GM12864 (cell line): ENCODE measurements at regions not wholly inside any gene's neighbourhood (a gene's known extent, or its start where the extent isn't known, plus 50 kb on each side); places are given as distances from the start of the nearest gene placed in this dataset.

Source experiments
- DNase-seq: peaks from one replicate; pipeline ENCODE4 v3.0.0-alpha.2; 2011; ENCODE audit warnings: low read depth
- H3K4me3 ChIP-seq: 2 replicates; pipeline ENCODE4 v1.5.1; 2011; ENCODE audit warnings: mild to moderate bottlenecking, low read depth, low read length, control low read depth
- CTCF ChIP-seq: IDR thresholded peaks from 2 replicates; pipeline ENCODE4 v1.5.1; 2011; ENCODE audit warnings: low read depth, mild to moderate bottlenecking, moderate library complexity, low read length, control low read depth, inconsistent platforms; ENCODE audit errors: missing control alignments

DNA sequence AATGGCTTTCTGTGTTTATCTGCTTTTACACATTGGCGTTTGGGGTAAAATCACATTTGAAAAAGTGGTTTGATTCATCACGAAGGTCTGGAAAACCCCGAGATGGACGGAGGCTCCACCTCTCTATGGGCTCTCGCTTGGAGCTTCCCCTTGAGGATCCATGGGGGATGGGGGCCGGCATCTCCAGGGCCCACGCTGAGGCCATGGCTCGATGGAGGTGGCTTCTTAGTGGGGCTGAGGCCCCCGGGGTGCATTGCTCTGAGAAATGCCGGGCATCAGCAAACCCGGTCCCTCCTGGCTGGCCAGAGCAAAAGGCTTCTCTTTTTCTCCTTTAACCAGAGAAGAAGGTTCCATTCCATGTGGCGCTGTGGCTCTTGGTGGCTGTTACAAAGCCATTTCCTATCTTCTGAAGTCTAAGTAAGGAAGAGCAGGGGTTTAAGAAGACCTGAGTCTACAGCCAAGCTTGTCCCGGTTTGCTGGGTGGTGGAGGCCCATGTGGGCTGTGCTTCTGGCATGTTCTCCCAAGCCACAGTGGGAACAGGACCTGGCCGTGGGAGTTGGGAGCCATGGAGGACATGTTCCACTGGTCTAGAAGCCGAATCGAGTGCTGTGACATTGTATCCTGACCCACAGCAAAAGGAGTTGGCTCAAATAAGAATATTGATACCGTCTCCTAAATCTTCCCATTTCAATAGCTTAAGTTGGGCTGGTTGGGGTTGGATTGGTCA lies 243.5 kb upstream of the PITRM1 start:
- no peak for TF ChIP-seq CTCF
- no peak for DNase-seq
- no peak overlapping the region for H3K4me3 ChIP-seq

DNA sequence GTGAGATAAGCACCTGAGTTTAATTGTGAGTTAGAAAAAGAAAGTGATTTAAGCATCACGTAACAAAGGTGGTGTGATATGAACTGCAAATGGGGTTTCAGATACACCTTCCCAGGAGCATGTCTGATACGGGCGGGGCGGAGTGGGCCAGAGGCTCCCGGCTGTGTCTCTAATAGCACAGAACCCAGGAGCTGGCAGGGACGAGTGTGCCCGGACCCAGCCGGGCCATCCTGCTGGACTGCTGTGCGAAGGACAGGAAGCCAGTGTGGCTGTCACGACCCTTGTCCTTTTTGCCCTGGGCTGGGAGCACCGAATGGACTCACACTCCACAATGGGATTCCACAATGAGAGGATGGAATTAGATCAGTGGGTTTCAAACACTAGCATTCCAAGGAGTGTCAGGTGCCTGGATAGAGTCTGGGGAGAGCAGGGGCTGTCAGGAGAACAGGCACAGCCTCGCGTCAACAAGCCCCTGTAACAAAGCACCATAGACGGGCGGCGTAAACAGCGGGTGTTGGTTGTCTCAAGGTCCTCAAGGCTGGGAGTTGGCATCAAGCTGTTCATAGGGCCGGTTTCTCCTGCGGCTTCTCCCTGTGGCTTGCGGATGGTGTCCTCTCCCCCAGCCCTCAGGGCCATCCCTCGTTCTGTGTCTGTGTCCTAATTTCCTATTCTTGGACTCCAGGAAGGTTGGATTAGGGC lies 242.6 kb upstream of the PITRM1 start:
- no peak for DNase-seq
- no peak overlapping the region for H3K4me3 ChIP-seq
- TF ChIP-seq CTCF: no peak

- no peak for TF ChIP-seq CTCF
- DNase-seq: no peak
- H3K4me3 ChIP-seq: no peak overlapping the region
Measured at GRCh38 chr10:3414667-3415023, 242.1 kb upstream of the PITRM1 start.

DNA sequence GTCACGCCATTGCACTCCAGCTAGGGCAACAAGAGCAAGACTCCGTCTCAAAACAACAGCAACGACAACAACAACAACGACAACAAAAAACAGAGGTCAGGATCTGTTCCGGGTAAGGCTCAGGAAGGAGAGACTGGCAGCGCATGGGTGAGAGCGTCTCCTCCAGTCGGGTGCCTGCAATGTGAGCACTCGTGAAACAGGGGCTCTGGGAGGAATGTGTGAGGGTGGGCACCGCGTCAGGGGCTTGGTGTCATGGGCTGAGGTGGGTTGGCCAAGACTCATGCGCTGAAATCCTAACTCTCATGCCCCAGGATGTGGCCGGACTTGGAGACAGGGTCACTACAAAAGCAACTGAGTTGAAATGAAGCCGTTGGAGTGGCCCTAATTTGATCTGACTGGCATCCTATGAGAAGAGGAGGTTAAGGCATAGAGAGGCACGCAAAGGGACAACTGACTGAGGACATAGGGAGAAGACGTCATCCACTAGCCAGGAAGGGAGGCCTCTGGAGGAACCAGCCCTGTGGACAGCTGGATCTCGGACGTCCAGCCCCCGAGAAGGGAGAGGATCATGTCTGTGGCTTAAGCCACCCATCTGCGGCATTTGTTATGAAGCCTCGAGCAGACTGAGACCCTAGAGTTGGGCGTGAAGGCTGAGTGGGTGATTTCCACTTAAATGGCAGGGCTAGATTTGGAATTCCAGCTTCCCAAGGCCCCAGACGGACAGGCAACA lies 241.5 kb upstream of the PITRM1 start:
- no peak overlapping the region for H3K4me3 ChIP-seq
- no peak for DNase-seq
- TF ChIP-seq CTCF: no peak

DNA sequence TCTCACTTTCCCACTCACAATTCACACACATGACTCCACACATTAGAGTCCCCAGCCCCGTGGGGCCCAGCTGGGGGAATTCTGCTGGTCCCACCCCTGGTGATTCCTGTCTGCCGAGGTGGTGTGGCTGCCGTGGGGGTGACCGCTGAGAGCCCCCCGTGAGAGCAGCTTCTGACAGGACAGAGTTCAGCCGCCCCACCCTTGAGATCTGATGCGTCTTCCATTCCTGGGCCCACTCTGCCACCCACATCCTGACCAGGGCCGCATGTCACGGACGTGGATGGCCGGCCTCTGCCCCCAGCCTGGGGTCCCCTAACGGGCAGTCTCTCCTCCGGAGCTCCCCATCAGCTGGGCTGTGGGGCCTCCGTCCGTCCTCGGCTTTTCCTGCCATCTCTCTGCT lies 240.1 kb upstream of the PITRM1 start:
- TF ChIP-seq CTCF: no peak
- no peak for DNase-seq
- H3K4me3 ChIP-seq: no peak overlapping the region

DNA sequence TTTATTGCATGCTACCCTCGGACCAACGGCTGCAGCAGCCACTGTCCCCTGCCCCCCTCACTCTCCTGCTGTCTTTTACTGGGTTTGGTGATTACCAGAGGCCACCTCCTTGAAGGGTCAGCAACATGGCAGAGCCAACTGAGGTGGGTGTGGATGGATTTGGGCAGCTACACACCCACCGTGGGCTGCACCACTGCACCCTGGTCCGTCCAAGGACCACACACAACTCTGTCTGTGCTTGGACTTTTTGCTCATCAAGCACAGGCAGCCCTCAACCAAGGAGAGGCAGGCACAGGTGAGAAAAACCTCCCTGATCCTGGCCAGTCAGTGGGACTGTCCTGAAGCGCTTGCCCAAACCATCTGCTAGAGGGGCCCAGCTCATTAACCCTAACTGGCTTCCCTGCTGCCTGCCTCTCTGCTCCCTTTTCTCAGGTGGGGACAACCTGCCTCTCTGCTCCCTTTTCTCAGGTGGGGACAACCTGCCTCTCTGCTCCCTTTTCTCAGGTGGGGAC lies 239.5 kb upstream of the PITRM1 start:
- no peak for DNase-seq
- TF ChIP-seq CTCF: no peak
- no peak overlapping the region for H3K4me3 ChIP-seq
